OCI-LY1 (cell line): ENCODE measurements at regions not wholly inside any gene's neighbourhood (a gene's known extent, or its start where the extent isn't known, plus 50 kb on each side); places are given as distances from the start of the nearest gene placed in this dataset.

Source experiments
- EZH2 ChIP-seq: fragments of 200-600 bp; sonication (generic), shearing (Covaris generic); IDR thresholded peaks from 2 replicates; pipeline ENCODE4 v1.8.0; 2017; ENCODE audit warnings: borderline replicate concordance, mixed run types, mild to moderate bottlenecking, antibody characterized with exemption, low read length, moderate library complexity, mixed read lengths
- TF ChIP-seq, protein P1 (sequence below): fragments of 200-600 bp; sonication (generic), shearing (Covaris generic); IDR thresholded peaks from 2 replicates; pipeline ENCODE4 v1.5.1; 2017; ENCODE audit warnings: mild to moderate bottlenecking, antibody characterized with exemption, low read length, moderate library complexity, mixed read lengths

- TF ChIP-seq, protein P1, sequence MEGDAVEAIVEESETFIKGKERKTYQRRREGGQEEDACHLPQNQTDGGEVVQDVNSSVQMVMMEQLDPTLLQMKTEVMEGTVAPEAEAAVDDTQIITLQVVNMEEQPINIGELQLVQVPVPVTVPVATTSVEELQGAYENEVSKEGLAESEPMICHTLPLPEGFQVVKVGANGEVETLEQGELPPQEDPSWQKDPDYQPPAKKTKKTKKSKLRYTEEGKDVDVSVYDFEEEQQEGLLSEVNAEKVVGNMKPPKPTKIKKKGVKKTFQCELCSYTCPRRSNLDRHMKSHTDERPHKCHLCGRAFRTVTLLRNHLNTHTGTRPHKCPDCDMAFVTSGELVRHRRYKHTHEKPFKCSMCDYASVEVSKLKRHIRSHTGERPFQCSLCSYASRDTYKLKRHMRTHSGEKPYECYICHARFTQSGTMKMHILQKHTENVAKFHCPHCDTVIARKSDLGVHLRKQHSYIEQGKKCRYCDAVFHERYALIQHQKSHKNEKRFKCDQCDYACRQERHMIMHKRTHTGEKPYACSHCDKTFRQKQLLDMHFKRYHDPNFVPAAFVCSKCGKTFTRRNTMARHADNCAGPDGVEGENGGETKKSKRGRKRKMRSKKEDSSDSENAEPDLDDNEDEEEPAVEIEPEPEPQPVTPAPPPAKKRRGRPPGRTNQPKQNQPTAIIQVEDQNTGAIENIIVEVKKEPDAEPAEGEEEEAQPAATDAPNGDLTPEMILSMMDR: no peak
- no peak for TF ChIP-seq EZH2
Observed at GRCh38 chr12:89879766-89880165, 171.1 kb upstream of the ATP2B1 start.
